GM12878 (cell line): ENCODE measurements at regions not wholly inside any gene's neighbourhood (a gene's known extent, or its start where the extent isn't known, plus 50 kb on each side); places are given as distances from the start of the nearest gene placed in this dataset.

Experiments used
- CTCF ChIP-seq, 3 experiments: IDR thresholded peaks in 2 of 3; conservative IDR thresholded peaks in 1 of 3; 2 replicates each; pipeline ENCODE4 v1.5.1; 2011; ENCODE audit warnings: low read depth in 3 of 3, low read length in 3 of 3, mild to moderate bottlenecking in 3 of 3, control low read depth in 2 of 3, moderate library complexity in 2 of 3, inconsistent platforms in 1 of 3, mixed read lengths in 1 of 3; ENCODE audit not compliant: control insufficient read depth in 2 of 3, insufficient read depth in 1 of 3; ENCODE audit errors: extremely low read depth in 1 of 3
- POLR2A ChIP-seq: IDR thresholded peaks from 2 replicates; pipeline ENCODE4 v1.6.1; 2011; ENCODE audit warnings: low read depth, mild to moderate bottlenecking, low read length
- REST ChIP-seq: IDR thresholded peaks from 2 replicates; pipeline ENCODE4 v1.6.1; 2012; ENCODE audit warnings: mild to moderate bottlenecking, low read depth, low read length
- ZBTB4 ChIP-seq: fragments of 450-650 bp; formaldehyde crosslinking; IDR thresholded peaks from 2 replicates; pipeline ENCODE4 v1.4.0; 2022; ENCODE audit warnings: mild to moderate bottlenecking, moderate library complexity
- ZNF622 ChIP-seq: fragments of 450-650 bp; IDR thresholded peaks from 2 replicates; pipeline ENCODE4 v1.6.1; 2017; ENCODE audit warnings: mild to moderate bottlenecking, inconsistent platforms

- no peak for TF ChIP-seq POLR2A
- no peak for TF ChIP-seq CTCF (IDR thresholded peaks at IDR 0.05 in 2 of 3, conservative IDR thresholded peaks at IDR 0.05 in 1 of 3; ENCODE audit: control insufficient read depth in 2 of 3, extremely low read depth in 1 of 3, insufficient read depth in 1 of 3, low read depth in 3 of 3, low read length in 3 of 3)
- TF ChIP-seq ZBTB4 (CRISPR knock-in tag), result no peak
- no peak for TF ChIP-seq REST
- TF ChIP-seq ZNF622, result no peak
These were observed 147.9 kb downstream of the AHR start for GRCh38 chr7:17446340-17446739.
